H1 (cell line): ENCODE measurements at regions not wholly inside any gene's neighbourhood (a gene's known extent, or its start where the extent isn't known, plus 50 kb on each side); places are given as distances from the start of the nearest gene placed in this dataset.

Experiments used
- ASH2L ChIP-seq: fragments of 200-600, 300-600 bp; sonication (generic); IDR thresholded peaks from one replicate; pipeline ENCODE4 v1.7.1; 2017; ENCODE audit warnings: low read length
- FOSL1 ChIP-seq: IDR thresholded peaks from 2 replicates; pipeline ENCODE4 v1.6.1; 2011; ENCODE audit warnings: mild to moderate bottlenecking, low read depth, low read length, moderate library complexity; ENCODE audit not compliant: insufficient read depth
- TCF12 ChIP-seq: IDR thresholded peaks from 2 replicates; pipeline ENCODE4 v1.6.1; 2011; ENCODE audit warnings: low read depth, mild to moderate bottlenecking, low read length
- USF2 ChIP-seq: IDR thresholded peaks from 2 replicates; pipeline ENCODE4 v1.6.1; 2011; ENCODE audit warnings: low read length, improper control_type of control experiment
- TF ChIP-seq, protein P1 (sequence below), 3 experiments: IDR thresholded peaks; 1 replicate in 2 of 3; 2 replicates in 1 of 3; pipeline versions ENCODE4 v1.5.1 to v1.6.1; 2011; ENCODE audit warnings: low read length in 3 of 3, mild to moderate bottlenecking in 3 of 3, inconsistent platforms in 2 of 3, low read depth in 1 of 3, moderate library complexity in 1 of 3; ENCODE audit not compliant: insufficient read depth in 1 of 3; ENCODE audit errors: control extremely low read depth in 1 of 3

GRCh38 chr14:60589442-60589841 lies 59.8 kb downstream of the SIX1 start (continued):
- TF ChIP-seq, protein P1, sequence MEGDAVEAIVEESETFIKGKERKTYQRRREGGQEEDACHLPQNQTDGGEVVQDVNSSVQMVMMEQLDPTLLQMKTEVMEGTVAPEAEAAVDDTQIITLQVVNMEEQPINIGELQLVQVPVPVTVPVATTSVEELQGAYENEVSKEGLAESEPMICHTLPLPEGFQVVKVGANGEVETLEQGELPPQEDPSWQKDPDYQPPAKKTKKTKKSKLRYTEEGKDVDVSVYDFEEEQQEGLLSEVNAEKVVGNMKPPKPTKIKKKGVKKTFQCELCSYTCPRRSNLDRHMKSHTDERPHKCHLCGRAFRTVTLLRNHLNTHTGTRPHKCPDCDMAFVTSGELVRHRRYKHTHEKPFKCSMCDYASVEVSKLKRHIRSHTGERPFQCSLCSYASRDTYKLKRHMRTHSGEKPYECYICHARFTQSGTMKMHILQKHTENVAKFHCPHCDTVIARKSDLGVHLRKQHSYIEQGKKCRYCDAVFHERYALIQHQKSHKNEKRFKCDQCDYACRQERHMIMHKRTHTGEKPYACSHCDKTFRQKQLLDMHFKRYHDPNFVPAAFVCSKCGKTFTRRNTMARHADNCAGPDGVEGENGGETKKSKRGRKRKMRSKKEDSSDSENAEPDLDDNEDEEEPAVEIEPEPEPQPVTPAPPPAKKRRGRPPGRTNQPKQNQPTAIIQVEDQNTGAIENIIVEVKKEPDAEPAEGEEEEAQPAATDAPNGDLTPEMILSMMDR (IDR thresholded peaks at IDR 0.05; ENCODE audit: control extremely low read depth in 1 of 3, insufficient read depth in 1 of 3, low read depth in 1 of 3, low read length in 3 of 3) = no peak
- TF ChIP-seq USF2 = no peak
- no peak for TF ChIP-seq TCF12
- no peak for TF ChIP-seq FOSL1
- no peak for TF ChIP-seq ASH2L
- TF ChIP-seq, all 59 proteins: peak for 0
